ENCODE measurements at regions not wholly inside any gene's neighbourhood (a gene's known extent, or its start where the extent isn't known, plus 50 kb on each side); places are given as distances from the start of the nearest gene placed in this dataset.

DNA sequence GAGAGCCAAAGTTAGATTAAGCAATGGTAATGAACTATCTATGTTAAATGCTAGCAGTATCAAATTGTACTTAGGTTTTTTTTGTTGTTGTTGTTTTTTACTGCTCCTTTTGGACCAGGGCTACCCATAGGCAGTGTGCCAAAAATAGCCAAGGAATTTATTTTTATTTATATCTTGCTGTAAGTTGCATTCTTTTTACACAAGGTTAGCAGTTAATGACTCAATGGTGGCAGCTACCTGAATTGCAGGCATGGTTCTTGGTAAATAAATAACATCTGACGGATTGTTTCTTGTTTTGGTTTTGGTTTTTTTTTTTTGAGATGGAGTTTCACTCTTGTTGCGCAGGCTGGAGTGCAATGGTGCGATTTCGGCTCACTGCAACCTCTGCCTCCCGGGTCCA lies 194.8 kb upstream of the TSC22D1 start:
- DNase-seq: no peak

DNA sequence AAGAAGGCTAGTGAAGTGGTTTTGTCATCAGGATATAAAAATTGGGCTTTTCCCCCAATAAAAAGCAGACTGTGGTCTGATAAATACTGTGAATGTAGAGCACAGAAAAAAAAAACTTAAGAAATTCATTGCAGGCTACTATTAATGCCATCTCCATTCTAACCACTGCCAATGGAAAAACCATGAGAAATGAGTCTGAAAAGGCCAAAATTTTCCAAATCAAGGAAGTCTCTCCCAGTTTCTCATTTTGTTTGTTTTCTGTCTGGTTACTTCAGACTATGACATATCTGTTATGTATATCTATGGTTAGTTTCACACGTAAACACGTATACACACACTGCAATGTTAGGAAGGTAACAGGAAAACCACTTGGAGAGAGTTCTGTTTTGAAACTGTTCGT lies 193.6 kb upstream of the TSC22D1 start:
- no peak for DNase-seq

DNA sequence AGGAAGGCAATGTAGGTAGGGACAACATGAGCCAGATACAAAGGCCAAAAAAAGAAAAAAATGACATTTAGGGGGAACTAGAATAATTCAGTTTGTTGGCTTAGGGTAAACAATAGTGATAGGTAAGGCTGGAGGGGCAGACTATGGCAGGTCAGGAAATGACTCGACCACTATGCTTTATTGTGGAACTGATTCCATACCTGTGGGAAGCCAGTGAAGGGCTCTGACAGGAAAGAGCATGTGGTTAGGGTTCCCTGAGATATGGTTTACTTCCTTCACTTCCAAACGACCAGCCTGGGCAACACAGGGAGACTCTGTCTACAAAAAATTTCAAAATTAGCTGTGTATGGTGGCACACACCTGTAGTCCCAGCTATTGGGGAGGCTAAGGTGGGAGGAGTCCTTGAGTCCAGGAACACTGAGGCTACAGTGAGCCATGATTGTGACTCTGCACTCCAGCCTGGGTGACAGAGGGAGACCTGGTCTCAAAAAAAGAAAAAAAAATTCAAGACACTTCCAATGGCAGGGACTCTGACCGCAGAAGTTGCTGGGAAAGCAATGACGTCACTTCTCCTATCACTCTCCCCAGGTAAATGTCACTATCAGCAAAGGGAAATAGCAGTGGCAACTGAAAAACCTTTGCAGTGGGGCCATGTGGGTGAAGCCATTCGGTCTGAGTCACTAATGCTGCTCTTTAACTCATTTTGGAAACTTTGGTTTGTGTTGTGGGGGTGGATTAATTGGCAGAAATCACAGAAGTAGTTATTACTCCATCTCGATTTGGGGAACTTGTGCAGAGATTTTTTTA lies 192.8 kb upstream of the TSC22D1 start:
- DNase-seq: no peak

GRCh38 chr13:44768239-44768638 lies 192.1 kb upstream of the TSC22D1 start:
- DNase-seq: no peak

GRCh38 chr13:44765001-44765471 lies 188.9 kb upstream of the TSC22D1 start:
- no peak for DNase-seq

- DNase-seq: no peak
These were observed 188.2 kb upstream of the TSC22D1 start for GRCh38 chr13:44764302-44764692.

DNA sequence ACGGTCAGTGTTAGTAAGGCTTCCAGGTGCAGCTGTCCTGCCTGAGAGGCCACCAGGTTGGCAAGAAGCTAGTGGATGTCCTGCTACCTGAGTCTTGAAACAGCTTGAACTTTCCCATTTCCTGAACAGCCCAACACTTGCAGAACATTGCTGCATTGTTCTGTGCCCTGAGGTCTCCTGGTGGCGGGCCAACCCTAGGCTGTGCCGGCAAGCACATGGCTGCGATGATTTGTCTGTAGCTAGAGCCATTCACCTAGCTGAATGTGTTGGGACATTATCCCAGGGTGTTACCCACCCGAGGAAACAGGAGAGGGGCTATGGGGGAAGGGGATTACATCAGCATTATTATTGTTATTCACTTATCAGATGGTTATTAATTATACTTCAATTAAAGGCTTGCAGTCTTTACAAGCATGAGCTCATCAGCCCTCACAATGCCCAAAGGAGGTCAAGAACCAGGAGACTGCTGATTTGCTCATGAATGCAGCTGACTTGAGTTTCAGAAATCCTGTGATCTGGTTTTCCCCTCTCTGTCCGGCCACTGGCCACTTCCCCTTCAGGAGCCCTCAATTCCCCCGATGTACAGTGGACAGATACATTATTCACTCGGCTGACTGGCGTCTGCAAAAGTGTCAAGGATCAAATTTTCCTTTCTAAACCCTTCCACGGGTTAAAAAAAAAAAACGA lies 187.6 kb upstream of the TSC22D1 start:
- no peak for DNase-seq

DNA sequence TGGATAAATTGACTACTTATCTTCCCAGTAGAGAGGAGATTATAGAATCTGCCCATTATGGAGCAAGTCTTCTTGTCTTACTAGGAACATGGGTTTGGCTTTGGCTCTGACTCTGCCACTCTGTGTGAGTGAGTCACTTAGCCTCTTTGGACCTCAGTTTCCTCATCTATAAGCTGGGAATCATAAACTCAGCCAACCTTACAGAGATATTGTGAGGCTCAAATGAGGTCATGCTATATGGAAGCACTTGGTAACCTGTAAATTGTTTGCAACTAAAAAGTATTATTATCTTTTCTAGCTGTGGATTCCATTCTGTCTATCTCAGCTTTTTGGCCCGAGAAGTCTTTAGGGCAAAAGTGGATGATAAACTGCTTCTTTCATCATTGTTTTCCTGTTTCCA lies 186.8 kb upstream of the TSC22D1 start:
- no peak for DNase-seq

DNA sequence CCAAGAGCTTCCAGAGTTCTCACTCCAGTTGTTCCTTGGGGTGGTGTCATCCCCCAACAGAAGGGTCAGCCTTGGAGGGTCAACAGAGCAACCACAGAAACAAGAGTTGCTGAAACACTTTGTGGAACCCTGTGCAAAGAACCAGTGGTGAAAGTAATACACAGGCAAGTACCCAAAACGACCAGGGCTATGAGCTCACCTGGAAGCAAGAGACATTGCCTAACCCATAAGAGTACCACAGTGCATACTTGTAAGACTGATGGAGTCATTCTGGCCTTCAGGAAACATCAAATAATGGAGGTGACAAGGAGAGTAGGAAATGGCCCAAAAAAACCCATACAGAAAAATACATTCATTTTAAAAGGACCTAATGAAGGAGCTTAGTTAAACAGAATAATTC lies 184.3 kb upstream of the TSC22D1 start:
- DNase-seq: no peak

GRCh38 chr13:44759384-44760360 lies 183.5 kb upstream of the TSC22D1 start:
- peak; percentile 4 for DNase-seq

DNA sequence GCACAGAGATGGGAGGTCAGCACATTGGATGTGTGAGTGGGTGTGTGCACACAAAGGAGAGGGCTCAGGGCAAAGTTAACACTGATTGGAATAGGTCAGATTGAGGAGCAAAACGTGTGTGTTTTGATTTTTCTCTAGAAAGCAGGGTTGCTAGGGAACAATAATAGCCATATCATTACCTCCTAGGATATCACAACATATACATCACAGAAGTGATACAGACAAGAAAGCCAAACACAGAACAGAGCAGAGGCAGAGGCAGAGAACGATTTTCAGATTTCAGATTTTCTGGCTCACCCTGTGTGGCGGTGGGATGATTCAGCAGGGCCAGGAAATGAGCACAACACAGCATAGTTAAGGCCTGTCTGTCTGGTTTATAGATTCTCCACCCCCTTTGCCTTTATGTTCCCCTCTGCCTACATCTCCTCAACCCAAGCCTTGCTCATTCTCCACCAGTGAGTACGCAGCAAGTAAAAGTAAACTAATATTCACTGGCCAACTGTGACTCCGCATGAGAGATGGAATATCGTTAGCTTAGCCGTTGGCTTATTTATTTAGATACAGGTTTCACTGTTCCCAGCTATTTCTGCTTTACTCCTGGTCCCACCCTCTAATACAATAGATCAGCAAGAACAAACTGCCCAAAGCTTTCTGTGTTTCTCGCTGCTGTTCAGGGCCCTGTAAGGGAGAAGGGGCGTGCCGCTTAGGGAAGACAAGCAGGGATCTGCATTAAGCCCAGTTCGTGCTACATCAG lies 182.7 kb upstream of the TSC22D1 start:
- DNase-seq: no peak

DNA sequence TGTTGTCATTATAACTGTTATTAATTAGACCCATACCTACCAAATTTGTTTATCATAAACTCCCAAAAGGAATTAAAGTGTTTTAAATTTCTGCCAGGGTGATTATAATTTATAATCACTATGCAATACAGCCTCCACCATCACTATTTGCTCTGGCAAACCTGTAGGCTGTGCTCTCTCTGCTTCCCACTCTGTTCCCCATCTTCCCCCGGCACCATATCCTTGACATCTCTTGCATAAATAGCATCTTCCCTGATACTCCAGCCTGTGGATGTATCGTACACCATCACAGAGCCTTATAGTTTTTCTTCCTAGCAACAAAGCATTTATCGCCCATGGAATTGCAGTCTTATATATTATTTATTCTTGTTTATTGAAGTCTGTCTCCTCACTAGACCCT lies 181.5 kb upstream of the TSC22D1 start:
- no peak for DNase-seq

DNA sequence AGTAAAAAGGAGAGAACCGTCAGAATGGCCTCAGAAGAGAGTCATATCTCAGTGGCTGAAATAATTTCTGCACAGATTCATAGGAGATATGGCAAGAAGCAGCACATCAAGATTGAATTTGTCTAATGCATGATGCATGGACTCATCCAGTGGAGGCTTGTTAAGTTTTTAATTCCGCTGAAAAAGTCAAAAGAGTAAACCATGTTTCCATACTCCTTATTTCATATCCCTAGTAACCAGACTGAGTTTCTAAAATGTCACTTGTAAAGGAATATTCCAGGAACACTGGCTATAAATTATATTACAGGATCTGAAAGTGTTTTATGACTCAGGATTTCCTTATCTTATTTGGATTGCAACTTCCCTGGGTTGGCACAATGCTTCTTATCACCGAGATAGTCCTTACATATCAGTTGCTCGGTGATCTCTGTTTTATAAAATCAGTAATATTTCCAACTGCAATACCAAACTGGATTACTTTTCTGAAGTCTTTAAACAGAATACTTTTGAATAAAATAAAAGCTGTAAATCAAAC lies 180.2 kb upstream of the TSC22D1 start:
- DNase-seq: no peak

GRCh38 chr13:44755872-44756271 lies 179.7 kb upstream of the TSC22D1 start:
- no peak for DNase-seq

DNA sequence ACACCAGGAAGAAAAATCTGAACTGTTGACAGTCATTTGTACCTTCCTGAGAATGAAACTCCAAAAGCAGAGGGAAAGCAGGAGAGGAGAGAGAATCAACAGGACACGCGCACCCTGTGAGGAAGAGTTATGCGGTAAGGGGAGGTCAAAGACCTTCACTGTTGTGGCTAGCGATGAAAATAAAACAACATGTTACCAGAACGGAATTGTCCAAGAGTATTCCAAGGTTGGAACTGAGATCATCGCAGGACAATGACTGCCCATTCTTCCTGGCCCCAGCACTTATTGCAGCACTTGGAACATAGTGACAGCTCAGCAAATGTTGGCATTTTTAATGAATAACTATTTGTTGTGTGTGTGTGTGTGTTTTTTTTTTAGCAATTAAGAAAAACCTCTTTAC lies 176.0 kb upstream of the TSC22D1 start:
- DNase-seq: no peak

- no peak for DNase-seq
These were observed 174.5 kb upstream of the TSC22D1 start for GRCh38 chr13:44750630-44751029.

DNA sequence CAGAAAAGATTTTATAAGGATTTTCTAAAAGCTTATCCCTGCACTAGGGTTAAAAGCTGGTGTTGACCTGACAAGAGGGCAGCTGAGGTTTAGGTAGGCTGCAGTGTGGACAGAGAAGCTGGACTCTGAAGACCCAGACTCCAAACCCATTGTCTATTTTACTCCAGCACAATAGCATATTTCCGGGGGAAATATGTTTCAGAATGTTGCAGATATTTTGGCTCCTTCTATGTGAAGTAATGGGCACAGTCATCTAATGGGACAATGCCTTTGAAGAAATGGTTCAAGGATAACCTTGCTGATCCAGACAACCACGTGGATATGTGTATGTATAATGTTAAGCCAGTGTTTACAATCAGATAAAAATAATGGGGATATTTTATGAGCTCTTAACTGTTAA lies 173.8 kb upstream of the TSC22D1 start:
- no peak for DNase-seq

DNA sequence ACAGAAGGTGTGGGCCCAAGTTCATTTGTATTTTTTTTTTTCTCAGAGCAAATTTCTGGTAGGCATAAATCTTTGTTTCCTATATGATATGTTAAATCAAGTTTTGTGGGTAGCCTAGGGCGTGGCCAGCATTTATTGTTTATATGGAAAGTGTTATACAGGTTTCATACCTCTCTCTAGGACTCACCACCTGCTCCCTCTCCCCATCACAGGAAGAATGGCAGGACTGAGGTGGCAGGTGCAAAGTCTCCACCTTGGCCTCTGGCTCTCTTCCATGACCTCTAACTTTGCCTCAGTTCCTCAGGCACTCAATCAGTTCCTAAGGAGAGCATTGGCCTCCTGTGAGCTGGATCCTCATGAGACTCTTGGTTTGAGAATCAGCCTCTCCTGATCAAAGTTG lies 172.3 kb upstream of the TSC22D1 start:
- no peak for DNase-seq

GRCh38 chr13:44747179-44747578 lies 171.0 kb upstream of the TSC22D1 start:
- no peak for DNase-seq

DNA sequence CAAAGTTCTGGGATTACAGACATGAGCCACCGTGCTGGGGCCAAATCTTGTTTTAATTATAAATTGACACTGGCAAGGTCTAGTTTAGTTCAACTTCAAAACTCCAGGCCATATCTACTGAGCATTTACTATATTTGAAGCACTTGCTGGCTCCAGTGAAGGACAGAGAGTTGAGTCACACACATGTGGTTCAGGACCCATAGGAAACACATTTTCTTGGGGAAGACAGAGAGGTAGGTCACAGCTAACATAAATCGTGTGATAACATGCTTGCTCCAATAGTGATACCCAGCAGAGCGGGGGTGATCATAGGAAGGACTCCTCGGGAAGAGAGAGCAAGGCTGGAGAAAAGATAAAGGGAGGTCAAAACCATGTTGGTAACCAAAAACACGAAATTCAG lies 170.6 kb upstream of the TSC22D1 start:
- no peak for DNase-seq

GRCh38 chr13:44744880-44745633 lies 168.9 kb upstream of the TSC22D1 start:
- DNase-seq: no peak

- DNase-seq: no peak
These were observed 163.4 kb upstream of the TSC22D1 start for GRCh38 chr13:44739539-44739938.
